ENCODE measurements at regions not wholly inside any gene's neighbourhood (a gene's known extent, or its start where the extent isn't known, plus 50 kb on each side); places are given as distances from the start of the nearest gene placed in this dataset.

- no peak for TF ChIP-seq CREB1 (IDR thresholded peaks at IDR 0.05; ENCODE audit: low read depth)
- no peak for TF ChIP-seq YY1 (IDR thresholded peaks at IDR 0.05; ENCODE audit: low read depth)
- no peak for TF ChIP-seq RAD21 (IDR thresholded peaks at IDR 0.05; ENCODE audit: low read depth)
- no peak for TF ChIP-seq EGR1 (IDR thresholded peaks at IDR 0.05)
- no peak for TF ChIP-seq NFIC (IDR thresholded peaks at IDR 0.05)
- no peak for TF ChIP-seq TAF1 (IDR thresholded peaks at IDR 0.05; ENCODE audit: low read depth)
- TF ChIP-seq, protein P1, sequence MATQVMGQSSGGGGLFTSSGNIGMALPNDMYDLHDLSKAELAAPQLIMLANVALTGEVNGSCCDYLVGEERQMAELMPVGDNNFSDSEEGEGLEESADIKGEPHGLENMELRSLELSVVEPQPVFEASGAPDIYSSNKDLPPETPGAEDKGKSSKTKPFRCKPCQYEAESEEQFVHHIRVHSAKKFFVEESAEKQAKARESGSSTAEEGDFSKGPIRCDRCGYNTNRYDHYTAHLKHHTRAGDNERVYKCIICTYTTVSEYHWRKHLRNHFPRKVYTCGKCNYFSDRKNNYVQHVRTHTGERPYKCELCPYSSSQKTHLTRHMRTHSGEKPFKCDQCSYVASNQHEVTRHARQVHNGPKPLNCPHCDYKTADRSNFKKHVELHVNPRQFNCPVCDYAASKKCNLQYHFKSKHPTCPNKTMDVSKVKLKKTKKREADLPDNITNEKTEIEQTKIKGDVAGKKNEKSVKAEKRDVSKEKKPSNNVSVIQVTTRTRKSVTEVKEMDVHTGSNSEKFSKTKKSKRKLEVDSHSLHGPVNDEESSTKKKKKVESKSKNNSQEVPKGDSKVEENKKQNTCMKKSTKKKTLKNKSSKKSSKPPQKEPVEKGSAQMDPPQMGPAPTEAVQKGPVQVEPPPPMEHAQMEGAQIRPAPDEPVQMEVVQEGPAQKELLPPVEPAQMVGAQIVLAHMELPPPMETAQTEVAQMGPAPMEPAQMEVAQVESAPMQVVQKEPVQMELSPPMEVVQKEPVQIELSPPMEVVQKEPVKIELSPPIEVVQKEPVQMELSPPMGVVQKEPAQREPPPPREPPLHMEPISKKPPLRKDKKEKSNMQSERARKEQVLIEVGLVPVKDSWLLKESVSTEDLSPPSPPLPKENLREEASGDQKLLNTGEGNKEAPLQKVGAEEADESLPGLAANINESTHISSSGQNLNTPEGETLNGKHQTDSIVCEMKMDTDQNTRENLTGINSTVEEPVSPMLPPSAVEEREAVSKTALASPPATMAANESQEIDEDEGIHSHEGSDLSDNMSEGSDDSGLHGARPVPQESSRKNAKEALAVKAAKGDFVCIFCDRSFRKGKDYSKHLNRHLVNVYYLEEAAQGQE (IDR thresholded peaks at IDR 0.05; ENCODE audit: low read depth): no peak
- no peak for TF ChIP-seq EP300 (IDR thresholded peaks at IDR 0.05; ENCODE audit: borderline replicate concordance)
- no peak for TF ChIP-seq USF1 (IDR thresholded peaks at IDR 0.05)
- no peak for TF ChIP-seq TCF12 (IDR thresholded peaks at IDR 0.05; ENCODE audit: low read depth)
- TF ChIP-seq FOXM1 (IDR thresholded peaks at IDR 0.05; ENCODE audit: borderline replicate concordance, low read depth): no peak
- no peak for TF ChIP-seq TEAD4 (IDR thresholded peaks at IDR 0.05)
- TF ChIP-seq MAX (IDR thresholded peaks at IDR 0.05): no peak
Observed at GRCh38 chr14:97156705-97157104, 359.5 kb downstream of the VRK1 start.
